ENCODE measurements at regions not wholly inside any gene's neighbourhood (a gene's known extent, or its start where the extent isn't known, plus 50 kb on each side); places are given as distances from the start of the nearest gene placed in this dataset.
"Not testable (repeated sequence)": the region's sequence is repeated elsewhere in the genome, so short reads cannot be mapped to it uniquely, and the experiment has no call there.

- DNase-seq (ENCODE audit: low spot score): peak; percentile 40
Observed at GRCh38 chr10:128178302-128178958, 52.2 kb upstream of the MKI67 start.

GRCh38 chr10:128180843-128181242 lies 54.6 kb upstream of the MKI67 start:
- no peak for DNase-seq (ENCODE audit: low spot score)

- no peak for DNase-seq (ENCODE audit: low spot score)
Observed at GRCh38 chr10:128185627-128186026, 59.4 kb upstream of the MKI67 start.

- no peak for DNase-seq (ENCODE audit: low spot score)
Observed at GRCh38 chr10:128186959-128187787, 61.0 kb upstream of the MKI67 start.

GRCh38 chr10:128187788-128188185 lies 61.6 kb upstream of the MKI67 start:
- DNase-seq (ENCODE audit: low spot score): no peak

- no peak for DNase-seq (ENCODE audit: low spot score)
Observed at GRCh38 chr10:128189176-128189575, 63.0 kb upstream of the MKI67 start.

- no peak for DNase-seq (ENCODE audit: low spot score)
Observed at GRCh38 chr10:128191847-128192246, 65.6 kb upstream of the MKI67 start.

- DNase-seq (ENCODE audit: low spot score): not testable (repeated sequence)
Observed at GRCh38 chr10:128201826-128202225, 75.6 kb upstream of the MKI67 start.

- no peak for DNase-seq (ENCODE audit: low spot score)
Observed at GRCh38 chr10:128203028-128203427, 76.8 kb upstream of the MKI67 start.

GRCh38 chr10:128205591-128205990 lies 79.4 kb upstream of the MKI67 start:
- not testable (repeated sequence) for DNase-seq (ENCODE audit: low spot score)

GRCh38 chr10:128206676-128207075 lies 80.5 kb upstream of the MKI67 start:
- DNase-seq (ENCODE audit: low spot score): no peak

- no peak for DNase-seq (ENCODE audit: low spot score)
Observed at GRCh38 chr10:128209862-128210214, 83.6 kb upstream of the MKI67 start.

- DNase-seq (ENCODE audit: low spot score): peak; percentile 88
Observed at GRCh38 chr10:128210215-128211063, 84.2 kb upstream of the MKI67 start.

- DNase-seq (ENCODE audit: low spot score): no peak
Observed at GRCh38 chr10:128211064-128211504, 84.9 kb upstream of the MKI67 start.

GRCh38 chr10:128211953-128212727 lies 85.9 kb upstream of the MKI67 start:
- DNase-seq (ENCODE audit: low spot score): peak; percentile 93

- DNase-seq (ENCODE audit: low spot score): no peak
Observed at GRCh38 chr10:128213156-128213555, 86.9 kb upstream of the MKI67 start.

GRCh38 chr10:128215733-128216132 lies 89.5 kb upstream of the MKI67 start:
- DNase-seq (ENCODE audit: low spot score): no peak

GRCh38 chr10:128217136-128217535 lies 90.9 kb upstream of the MKI67 start:
- no peak for DNase-seq (ENCODE audit: low spot score)

- no peak for DNase-seq (ENCODE audit: low spot score)
Observed at GRCh38 chr10:128218161-128218560, 91.9 kb upstream of the MKI67 start.

GRCh38 chr10:128219295-128219694 lies 93.1 kb upstream of the MKI67 start:
- DNase-seq (ENCODE audit: low spot score): no peak

GRCh38 chr10:128220021-128220420 lies 93.8 kb upstream of the MKI67 start:
- DNase-seq (ENCODE audit: low spot score): no peak

GRCh38 chr10:128221117-128221516 lies 94.9 kb upstream of the MKI67 start:
- no peak for DNase-seq (ENCODE audit: low spot score)
